ENCODE measurements at regions not wholly inside any gene's neighbourhood (a gene's known extent, or its start where the extent isn't known, plus 50 kb on each side); places are given as distances from the start of the nearest gene placed in this dataset.

DNA sequence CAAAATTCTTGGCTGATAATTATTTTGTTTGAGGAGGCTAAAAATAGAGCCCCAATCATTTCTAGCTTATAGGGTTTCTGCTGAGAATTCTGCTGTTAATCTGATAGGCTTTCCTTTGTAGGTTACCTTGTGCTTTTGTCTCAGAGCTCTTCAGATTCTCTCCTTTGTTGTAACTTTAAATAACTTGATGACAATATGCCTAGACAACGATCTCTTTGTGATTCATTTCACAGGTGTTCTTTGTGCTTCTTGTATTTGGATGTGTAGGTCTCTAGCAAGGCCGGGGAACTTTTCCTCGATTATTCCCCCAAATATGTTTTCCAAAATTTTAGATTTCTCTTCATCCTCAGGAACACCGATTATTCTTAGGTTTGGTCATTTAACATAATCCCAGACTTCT is 376.5 kb upstream of the MAN1A1 start:
- TF ChIP-seq, protein P1, sequence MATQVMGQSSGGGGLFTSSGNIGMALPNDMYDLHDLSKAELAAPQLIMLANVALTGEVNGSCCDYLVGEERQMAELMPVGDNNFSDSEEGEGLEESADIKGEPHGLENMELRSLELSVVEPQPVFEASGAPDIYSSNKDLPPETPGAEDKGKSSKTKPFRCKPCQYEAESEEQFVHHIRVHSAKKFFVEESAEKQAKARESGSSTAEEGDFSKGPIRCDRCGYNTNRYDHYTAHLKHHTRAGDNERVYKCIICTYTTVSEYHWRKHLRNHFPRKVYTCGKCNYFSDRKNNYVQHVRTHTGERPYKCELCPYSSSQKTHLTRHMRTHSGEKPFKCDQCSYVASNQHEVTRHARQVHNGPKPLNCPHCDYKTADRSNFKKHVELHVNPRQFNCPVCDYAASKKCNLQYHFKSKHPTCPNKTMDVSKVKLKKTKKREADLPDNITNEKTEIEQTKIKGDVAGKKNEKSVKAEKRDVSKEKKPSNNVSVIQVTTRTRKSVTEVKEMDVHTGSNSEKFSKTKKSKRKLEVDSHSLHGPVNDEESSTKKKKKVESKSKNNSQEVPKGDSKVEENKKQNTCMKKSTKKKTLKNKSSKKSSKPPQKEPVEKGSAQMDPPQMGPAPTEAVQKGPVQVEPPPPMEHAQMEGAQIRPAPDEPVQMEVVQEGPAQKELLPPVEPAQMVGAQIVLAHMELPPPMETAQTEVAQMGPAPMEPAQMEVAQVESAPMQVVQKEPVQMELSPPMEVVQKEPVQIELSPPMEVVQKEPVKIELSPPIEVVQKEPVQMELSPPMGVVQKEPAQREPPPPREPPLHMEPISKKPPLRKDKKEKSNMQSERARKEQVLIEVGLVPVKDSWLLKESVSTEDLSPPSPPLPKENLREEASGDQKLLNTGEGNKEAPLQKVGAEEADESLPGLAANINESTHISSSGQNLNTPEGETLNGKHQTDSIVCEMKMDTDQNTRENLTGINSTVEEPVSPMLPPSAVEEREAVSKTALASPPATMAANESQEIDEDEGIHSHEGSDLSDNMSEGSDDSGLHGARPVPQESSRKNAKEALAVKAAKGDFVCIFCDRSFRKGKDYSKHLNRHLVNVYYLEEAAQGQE (IDR thresholded peaks at IDR 0.05; ENCODE audit: insufficient read depth in 1 of 2, low read depth in 2 of 2, low read length in 1 of 2) = no peak
- TF ChIP-seq, protein P2, sequence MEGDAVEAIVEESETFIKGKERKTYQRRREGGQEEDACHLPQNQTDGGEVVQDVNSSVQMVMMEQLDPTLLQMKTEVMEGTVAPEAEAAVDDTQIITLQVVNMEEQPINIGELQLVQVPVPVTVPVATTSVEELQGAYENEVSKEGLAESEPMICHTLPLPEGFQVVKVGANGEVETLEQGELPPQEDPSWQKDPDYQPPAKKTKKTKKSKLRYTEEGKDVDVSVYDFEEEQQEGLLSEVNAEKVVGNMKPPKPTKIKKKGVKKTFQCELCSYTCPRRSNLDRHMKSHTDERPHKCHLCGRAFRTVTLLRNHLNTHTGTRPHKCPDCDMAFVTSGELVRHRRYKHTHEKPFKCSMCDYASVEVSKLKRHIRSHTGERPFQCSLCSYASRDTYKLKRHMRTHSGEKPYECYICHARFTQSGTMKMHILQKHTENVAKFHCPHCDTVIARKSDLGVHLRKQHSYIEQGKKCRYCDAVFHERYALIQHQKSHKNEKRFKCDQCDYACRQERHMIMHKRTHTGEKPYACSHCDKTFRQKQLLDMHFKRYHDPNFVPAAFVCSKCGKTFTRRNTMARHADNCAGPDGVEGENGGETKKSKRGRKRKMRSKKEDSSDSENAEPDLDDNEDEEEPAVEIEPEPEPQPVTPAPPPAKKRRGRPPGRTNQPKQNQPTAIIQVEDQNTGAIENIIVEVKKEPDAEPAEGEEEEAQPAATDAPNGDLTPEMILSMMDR (IDR thresholded peaks at IDR 0.05) = no peak
- no peak for TF ChIP-seq POLR2AphosphoS5 (IDR thresholded peaks at IDR 0.05; ENCODE audit: low read depth, low read length)
